ENCODE measurements at regions not wholly inside any gene's neighbourhood (a gene's known extent, or its start where the extent isn't known, plus 50 kb on each side); places are given as distances from the start of the nearest gene placed in this dataset.
A peak's percentile ranks its signal among the peaks of the same experiment; 100 is the strongest.

DNA sequence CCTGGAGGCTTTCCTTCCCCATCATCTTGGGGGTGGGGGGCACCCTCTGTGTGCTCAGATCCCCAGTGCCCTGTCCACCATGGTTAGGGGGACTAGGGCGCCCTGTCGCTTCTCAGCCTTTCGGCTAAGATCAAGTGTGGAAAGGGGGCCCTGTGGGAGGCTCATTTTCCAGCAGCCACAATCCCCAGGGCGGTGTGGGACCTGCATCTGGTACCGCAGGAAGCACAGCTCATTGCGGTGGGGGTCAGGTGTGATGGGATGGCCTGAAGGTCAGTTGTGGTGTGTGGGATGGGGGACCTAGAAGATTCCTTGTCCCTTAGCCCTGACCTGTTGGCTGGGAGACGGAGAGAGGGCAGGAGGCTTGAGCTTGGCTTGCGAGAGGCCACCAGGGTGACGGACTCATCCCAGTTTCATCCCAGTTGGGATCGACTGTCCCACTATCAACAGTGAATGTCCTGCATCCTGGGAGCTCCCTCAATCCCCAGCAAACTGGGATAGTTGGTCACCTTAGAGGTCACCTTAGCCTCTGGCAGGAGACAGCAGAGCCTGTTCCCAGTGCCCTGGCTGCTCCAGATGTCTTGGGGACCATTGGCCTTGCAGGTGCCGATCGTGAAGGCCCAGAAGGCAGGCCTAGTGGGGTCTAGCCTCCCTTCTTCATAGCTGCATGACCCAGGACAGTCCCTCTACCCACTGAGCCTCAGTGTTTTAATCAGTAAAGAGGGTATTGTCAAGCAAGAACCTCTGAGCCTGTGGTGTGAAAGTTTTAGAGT lies 64.5 kb upstream of the PMEPA1 start:
- H4K8ac ChIP-seq (ENCODE audit: low read depth in 2 of 2, low read length in 2 of 2) = no peak overlapping the region

More for the DNA sequence above, 64.5 kb upstream of the PMEPA1 start:
- Histone ChIP-seq H2BK120ac (ENCODE audit: low read depth, low read length) (no peak overlapping the region), H4K91ac (ENCODE audit: insufficient read depth, low read depth, low read length) (no peak overlapping the region), H3K14ac (replicated peaks; ENCODE audit: low read depth, low read length) (no peak overlapping the region), H3K18ac (ENCODE audit: low read depth, low read length) (no peak overlapping the region), H3K4ac (ENCODE audit: low read depth, low read length) (no peak overlapping the region), H3K4me3 (ENCODE audit: insufficient read depth, low read depth, low read length) (no peak overlapping the region), H2BK15ac (ENCODE audit: low read depth, low read length) (no peak overlapping the region), H2BK5ac (ENCODE audit: low read depth, low read length, poor library complexity, severe bottlenecking) (no peak overlapping the region), H3K4me2 (ENCODE audit: low read depth, low read length) (no peak overlapping the region), H3K4me1 (ENCODE audit: control insufficient read depth, insufficient read depth, low read length) (no peaks in the 10 kb centered on the region), H3K36me3 (ENCODE audit: control insufficient read depth, insufficient read depth, low read length) (no peaks in the 10 kb centered on the region), H4K5ac (ENCODE audit: low read depth, low read length) (no peak overlapping the region), H2BK20ac (ENCODE audit: low read depth, low read length) (no peak overlapping the region), H3K23ac (ENCODE audit: low read depth, low read length) (no peak overlapping the region), H4K20me1 (ENCODE audit: insufficient read depth, low read length) (no peaks in the 10 kb centered on the region), H3K79me1 (ENCODE audit: low read depth in 1 of 2, low read length in 2 of 2) (no peaks in the 10 kb centered on the region), H3K27me3 (ENCODE audit: control insufficient read depth, insufficient read depth, low read length) (peaks cover 3% of the 10 kb centered on the region; the same call in 1 of the 2 replicates), H2AFZ (replicated peaks; ENCODE audit: low read length, poor library complexity) (peak overlapping the region; percentile 23), H3K9me3 (ENCODE audit: control insufficient read depth, insufficient read depth, low read length) (no peaks in the 10 kb centered on the region), H2AK5ac (ENCODE audit: low read depth, low read length) (no peak overlapping the region), H3K56ac (ENCODE audit: extremely low read depth, insufficient read depth, low read length) (no peak overlapping the region), H2AK9ac (replicated peaks; ENCODE audit: low read depth, low read length, poor library complexity) (no peak overlapping the region), H3K9ac (ENCODE audit: low read depth, low read length) (no peak overlapping the region), H3K9me1 (ENCODE audit: insufficient read depth, low read length) (no peaks in the 10 kb centered on the region; the same call in 1 of the 2 replicates), H3K27ac (ENCODE audit: insufficient read depth, low read length) (no peak overlapping the region)
- 100% methylated on average over 1 of the region's 12 CpGs; no CpG with 5 or more reads in 1 of the 2 experiments for WGBS, 2 experiments (ENCODE audit: extremely low coverage in 2 of 2, insufficient read length in 1 of 2)
- in situ Hi-C loops (cut with MboI; ENCODE audit: low sequenced_read_pairs) (no loop called here), intact Hi-C loops (cut with micrococcal nuclease) (no loop called here), dilution Hi-C loops (cut with HindIII; ENCODE audit: low sequenced_read_pairs, unreplicated experiment) (no loop called here)
- no peak for TF ChIP-seq MAZ (IDR thresholded peaks at IDR 0.05; ENCODE audit: borderline replicate concordance, low read depth, low read length)
- no peak for TF ChIP-seq FOS (IDR thresholded peaks at IDR 0.05; ENCODE audit: low read depth, low read length)
- no peak for TF ChIP-seq MAFK (IDR thresholded peaks at IDR 0.05; ENCODE audit: low read depth, low read length)
- TF ChIP-seq NFE2L2 (IDR thresholded peaks at IDR 0.05; ENCODE audit: low read depth, low read length) = no peak
- no peak for TF ChIP-seq SMC3 (IDR thresholded peaks at IDR 0.05; ENCODE audit: low read depth, low read length)
- TF ChIP-seq RFX5 (IDR thresholded peaks at IDR 0.05; ENCODE audit: low read depth, low read length) = no peak
- TF ChIP-seq, protein P1, sequence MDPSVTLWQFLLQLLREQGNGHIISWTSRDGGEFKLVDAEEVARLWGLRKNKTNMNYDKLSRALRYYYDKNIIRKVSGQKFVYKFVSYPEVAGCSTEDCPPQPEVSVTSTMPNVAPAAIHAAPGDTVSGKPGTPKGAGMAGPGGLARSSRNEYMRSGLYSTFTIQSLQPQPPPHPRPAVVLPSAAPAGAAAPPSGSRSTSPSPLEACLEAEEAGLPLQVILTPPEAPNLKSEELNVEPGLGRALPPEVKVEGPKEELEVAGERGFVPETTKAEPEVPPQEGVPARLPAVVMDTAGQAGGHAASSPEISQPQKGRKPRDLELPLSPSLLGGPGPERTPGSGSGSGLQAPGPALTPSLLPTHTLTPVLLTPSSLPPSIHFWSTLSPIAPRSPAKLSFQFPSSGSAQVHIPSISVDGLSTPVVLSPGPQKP (IDR thresholded peaks at IDR 0.05; ENCODE audit: borderline replicate concordance, low read depth, low read length) = no peak
- no peak for TF ChIP-seq BHLHE40 (IDR thresholded peaks at IDR 0.05; ENCODE audit: low read depth, low read length)
- TF ChIP-seq, protein P2, sequence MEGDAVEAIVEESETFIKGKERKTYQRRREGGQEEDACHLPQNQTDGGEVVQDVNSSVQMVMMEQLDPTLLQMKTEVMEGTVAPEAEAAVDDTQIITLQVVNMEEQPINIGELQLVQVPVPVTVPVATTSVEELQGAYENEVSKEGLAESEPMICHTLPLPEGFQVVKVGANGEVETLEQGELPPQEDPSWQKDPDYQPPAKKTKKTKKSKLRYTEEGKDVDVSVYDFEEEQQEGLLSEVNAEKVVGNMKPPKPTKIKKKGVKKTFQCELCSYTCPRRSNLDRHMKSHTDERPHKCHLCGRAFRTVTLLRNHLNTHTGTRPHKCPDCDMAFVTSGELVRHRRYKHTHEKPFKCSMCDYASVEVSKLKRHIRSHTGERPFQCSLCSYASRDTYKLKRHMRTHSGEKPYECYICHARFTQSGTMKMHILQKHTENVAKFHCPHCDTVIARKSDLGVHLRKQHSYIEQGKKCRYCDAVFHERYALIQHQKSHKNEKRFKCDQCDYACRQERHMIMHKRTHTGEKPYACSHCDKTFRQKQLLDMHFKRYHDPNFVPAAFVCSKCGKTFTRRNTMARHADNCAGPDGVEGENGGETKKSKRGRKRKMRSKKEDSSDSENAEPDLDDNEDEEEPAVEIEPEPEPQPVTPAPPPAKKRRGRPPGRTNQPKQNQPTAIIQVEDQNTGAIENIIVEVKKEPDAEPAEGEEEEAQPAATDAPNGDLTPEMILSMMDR (conservative IDR thresholded peaks at IDR 0.05; ENCODE audit: low read depth, low read length) = no peak
- TF ChIP-seq MXI1 (IDR thresholded peaks at IDR 0.05; ENCODE audit: borderline replicate concordance, low read depth, low read length) = no peak
- no peak for ATAC-seq (ENCODE audit: low read depth)
- ChIA-PET POLR2A (ENCODE audit: unreplicated experiment) (interaction anchor here (0.5 kb wide), 1 partner anchor 936 kb away, joined by 5 read pairs; no protein-coding TSS in a partner anchor), CTCF (no interaction called here)
- BruUV-seq (replicated peaks) = no TSS peak
- DNase-seq = no peak

Measured in IMR-90 (cell line).